T-helper 1 cell (primary cell): ENCODE measurements at regions not wholly inside any gene's neighbourhood (a gene's known extent, or its start where the extent isn't known, plus 50 kb on each side); places are given as distances from the start of the nearest gene placed in this dataset.

Experiments used
- DNase-seq, 5 donors: peaks; one replicate each; pipeline ENCODE4 v3.0.0-alpha.2; 2012 to 2020

- no peak for DNase-seq
Measured at GRCh38 chr7:54847921-54848320, 88.9 kb upstream of the SEC61G start.

GRCh38 chr7:54856856-54857255 is 97.8 kb upstream of the SEC61G start:
- no peak for DNase-seq

GRCh38 chr7:54857294-54857693 is 98.3 kb upstream of the SEC61G start:
- no peak for DNase-seq

- no peak for DNase-seq
Measured at GRCh38 chr7:54858008-54858692, 99.1 kb upstream of the SEC61G start.

GRCh38 chr7:54859066-54859465 is 100.1 kb upstream of the SEC61G start:
- DNase-seq, result no peak

- no peak for DNase-seq
Measured at GRCh38 chr7:54859545-54859944, 100.5 kb upstream of the SEC61G start.

GRCh38 chr7:54860003-54860775 is 101.2 kb upstream of the SEC61G start:
- no peak for DNase-seq

GRCh38 chr7:54860843-54861242 is 101.8 kb upstream of the SEC61G start:
- no peak for DNase-seq

- DNase-seq, result no peak
Measured at GRCh38 chr7:54864663-54865062, 105.7 kb upstream of the SEC61G start.

- no peak for DNase-seq
Measured at GRCh38 chr7:54869523-54869922, 110.5 kb upstream of the SEC61G start.

GRCh38 chr7:54874804-54875203 is 115.8 kb upstream of the SEC61G start:
- no peak for DNase-seq

GRCh38 chr7:54877683-54878082 is 118.7 kb upstream of the SEC61G start:
- no peak for DNase-seq

GRCh38 chr7:54878339-54878738 is 119.3 kb upstream of the SEC61G start:
- DNase-seq, result no peak

GRCh38 chr7:54879776-54880175 is 120.8 kb upstream of the SEC61G start:
- no peak for DNase-seq

GRCh38 chr7:54880326-54880989 is 121.4 kb upstream of the SEC61G start:
- DNase-seq, result no peak

- no peak for DNase-seq
Measured at GRCh38 chr7:54881816-54882520, 123.0 kb upstream of the SEC61G start.

GRCh38 chr7:54882694-54883093 is 123.7 kb upstream of the SEC61G start:
- DNase-seq, result no peak

GRCh38 chr7:54883576-54883975 is 124.6 kb upstream of the SEC61G start:
- no peak for DNase-seq

- no peak for DNase-seq
Measured at GRCh38 chr7:54885285-54885684, 126.3 kb upstream of the SEC61G start.

- DNase-seq, result no peak
Measured at GRCh38 chr7:54888067-54888733, 129.2 kb upstream of the SEC61G start.

GRCh38 chr7:54888734-54889082 is 129.7 kb upstream of the SEC61G start:
- DNase-seq, result no peak

- DNase-seq, result no peak
Measured at GRCh38 chr7:54897891-54898290, 120.9 kb upstream of the EGFR start.
